ENCODE measurements at regions not wholly inside any gene's neighbourhood (a gene's known extent, or its start where the extent isn't known, plus 50 kb on each side); places are given as distances from the start of the nearest gene placed in this dataset.
"Not testable (repeated sequence)": the region's sequence is repeated elsewhere in the genome, so short reads cannot be mapped to it uniquely, and the experiment has no call there.

DNA sequence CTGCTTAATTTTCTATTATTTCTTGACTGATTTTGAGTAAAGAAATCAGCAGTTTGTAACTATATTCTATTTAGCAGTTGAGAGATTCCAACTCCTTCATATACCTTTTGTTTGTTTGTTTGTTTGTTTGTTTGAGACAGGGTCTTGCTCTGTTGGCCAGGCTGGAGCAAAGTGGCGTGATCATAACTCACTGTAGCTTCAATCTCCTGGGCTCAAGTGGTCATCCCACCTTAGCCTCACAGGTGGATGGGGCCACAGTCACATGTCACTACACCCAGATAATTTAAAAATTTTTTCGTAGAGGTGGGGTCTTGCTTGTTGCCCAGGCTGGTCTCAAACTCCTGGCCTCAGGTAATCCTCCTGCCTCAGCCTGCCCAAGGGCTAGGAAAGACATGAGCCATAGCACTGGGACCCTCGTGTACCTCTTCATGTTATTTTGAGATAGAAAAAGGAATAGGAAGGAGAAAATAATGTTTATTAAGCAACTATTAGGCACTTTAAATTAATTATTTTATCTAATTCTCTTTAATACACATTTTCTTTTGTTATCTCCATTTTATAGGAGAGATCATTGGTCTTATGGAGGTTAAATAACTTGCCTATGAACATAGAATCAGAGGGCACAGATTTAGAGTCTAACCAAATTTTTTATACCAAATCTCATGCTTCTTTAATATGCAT lies 133.0 kb downstream of the ZNF608 start:
- no peak for DNase-seq (ENCODE audit: low read depth)
- H3K4me3 ChIP-seq (ENCODE audit: control insufficient read depth, low read depth, low read length), result no peak overlapping the region
- TF ChIP-seq, protein P1, sequence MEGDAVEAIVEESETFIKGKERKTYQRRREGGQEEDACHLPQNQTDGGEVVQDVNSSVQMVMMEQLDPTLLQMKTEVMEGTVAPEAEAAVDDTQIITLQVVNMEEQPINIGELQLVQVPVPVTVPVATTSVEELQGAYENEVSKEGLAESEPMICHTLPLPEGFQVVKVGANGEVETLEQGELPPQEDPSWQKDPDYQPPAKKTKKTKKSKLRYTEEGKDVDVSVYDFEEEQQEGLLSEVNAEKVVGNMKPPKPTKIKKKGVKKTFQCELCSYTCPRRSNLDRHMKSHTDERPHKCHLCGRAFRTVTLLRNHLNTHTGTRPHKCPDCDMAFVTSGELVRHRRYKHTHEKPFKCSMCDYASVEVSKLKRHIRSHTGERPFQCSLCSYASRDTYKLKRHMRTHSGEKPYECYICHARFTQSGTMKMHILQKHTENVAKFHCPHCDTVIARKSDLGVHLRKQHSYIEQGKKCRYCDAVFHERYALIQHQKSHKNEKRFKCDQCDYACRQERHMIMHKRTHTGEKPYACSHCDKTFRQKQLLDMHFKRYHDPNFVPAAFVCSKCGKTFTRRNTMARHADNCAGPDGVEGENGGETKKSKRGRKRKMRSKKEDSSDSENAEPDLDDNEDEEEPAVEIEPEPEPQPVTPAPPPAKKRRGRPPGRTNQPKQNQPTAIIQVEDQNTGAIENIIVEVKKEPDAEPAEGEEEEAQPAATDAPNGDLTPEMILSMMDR (conservative IDR thresholded peaks at IDR 0.05; ENCODE audit: control insufficient read depth, insufficient read depth, low read depth, low read length), result no peak

DNA sequence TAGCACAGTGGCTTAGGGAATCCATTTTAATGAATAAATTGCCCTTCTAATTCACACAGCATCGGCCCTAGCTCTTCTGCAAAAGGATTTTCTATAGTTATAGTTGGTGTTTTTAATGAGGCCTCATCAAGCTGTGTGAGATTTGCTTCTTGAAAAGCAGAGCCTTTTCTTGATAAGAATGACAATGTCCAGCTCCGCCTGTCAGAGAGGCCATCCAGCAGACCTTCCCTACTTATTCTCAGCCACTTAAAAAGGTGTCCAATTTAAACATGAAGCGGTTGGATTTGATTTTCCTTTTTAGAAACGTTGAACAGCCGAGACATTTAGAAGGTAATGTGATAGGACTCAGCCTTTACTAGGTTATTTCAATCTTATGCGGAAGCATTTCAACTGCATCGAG lies 134.4 kb downstream of the ZNF608 start:
- TF ChIP-seq, protein P1 (conservative IDR thresholded peaks at IDR 0.05; ENCODE audit: control insufficient read depth, insufficient read depth, low read depth, low read length), result no peak
- no peak for DNase-seq (ENCODE audit: low read depth)
- H3K4me3 ChIP-seq (ENCODE audit: control insufficient read depth, low read depth, low read length), result no peak overlapping the region

DNA sequence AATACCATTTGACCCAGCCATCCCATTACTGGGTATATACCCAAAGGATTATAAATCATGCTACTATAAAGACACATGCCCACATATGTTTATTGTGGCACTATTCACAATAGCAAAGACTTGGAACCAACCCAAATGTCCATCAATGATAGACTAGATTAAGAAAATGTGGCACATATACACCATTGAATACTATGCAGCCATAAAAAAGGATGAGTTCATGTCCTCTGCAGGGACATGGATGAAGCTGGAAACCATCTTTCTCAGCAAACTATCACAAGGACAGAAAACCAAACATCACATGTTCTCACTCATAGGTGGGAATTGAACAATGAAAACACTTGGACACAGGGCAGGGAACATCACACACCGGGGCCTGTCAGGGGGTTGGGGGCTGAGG lies 135.2 kb downstream of the ZNF608 start:
- not testable (repeated sequence) for H3K4me3 ChIP-seq (ENCODE audit: control insufficient read depth, low read depth, low read length); DNase-seq (ENCODE audit: low read depth)

DNA sequence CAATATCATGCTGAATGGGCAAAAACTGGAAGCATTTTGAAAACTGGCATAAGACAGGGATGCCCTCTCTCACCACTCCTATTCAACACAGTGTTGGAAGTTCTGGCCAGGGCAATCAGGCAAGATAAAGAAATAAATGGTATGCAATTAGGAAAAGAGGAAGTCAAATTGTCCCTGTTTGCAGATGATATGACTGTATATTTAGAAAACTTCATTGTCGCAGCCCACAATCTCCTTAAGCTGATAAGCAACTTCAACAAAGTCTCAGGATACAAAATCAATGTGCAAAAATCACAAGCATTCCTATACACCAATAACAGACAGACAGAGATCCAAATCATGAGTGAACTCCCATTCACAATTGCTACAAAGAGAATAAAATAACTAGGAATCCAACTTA lies 136.8 kb downstream of the ZNF608 start:
- not testable (repeated sequence) for DNase-seq (ENCODE audit: low read depth); H3K4me3 ChIP-seq (ENCODE audit: control insufficient read depth, low read depth, low read length)

DNA sequence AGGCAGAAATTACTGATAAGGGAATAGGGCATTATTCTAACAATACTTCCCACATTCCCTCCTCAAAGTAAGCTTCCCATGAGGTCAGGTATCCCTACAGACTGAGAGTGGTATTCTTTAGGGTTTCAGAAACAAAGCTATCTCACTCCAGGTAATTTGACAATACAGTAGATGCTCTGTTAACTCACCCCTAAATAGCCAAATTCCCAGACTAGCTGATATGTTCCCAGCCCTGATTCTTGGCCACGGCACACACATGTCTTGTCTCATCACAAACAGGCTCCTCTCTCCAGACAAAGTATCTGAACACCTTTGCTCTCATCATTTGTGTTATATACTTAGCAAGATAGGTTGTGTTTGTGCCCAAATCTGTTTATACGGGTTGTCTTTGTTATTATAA lies 139.9 kb downstream of the ZNF608 start:
- no peak overlapping the region for H3K4me3 ChIP-seq (ENCODE audit: control insufficient read depth, low read depth, low read length)
- DNase-seq (ENCODE audit: low read depth), result no peak
- TF ChIP-seq, protein P1 (conservative IDR thresholded peaks at IDR 0.05; ENCODE audit: control insufficient read depth, insufficient read depth, low read depth, low read length), result no peak

DNA sequence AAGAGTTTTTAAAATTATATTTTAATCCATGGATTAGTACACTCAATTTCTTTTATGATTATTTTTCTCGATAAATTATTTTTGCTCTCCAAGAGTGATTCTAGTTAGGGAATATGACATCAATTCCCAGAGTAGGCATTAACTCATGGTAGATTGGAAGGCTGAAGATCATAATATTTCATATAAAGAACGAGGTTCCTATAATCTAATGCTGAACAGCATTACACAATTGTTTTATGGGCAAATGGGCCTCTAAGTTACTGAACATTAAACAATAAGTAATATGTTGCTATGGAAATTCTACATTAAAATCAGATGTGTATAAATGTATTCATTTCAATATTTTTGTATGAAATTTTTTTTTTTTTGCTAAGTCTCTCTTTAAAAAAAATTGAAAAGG lies 140.3 kb downstream of the ZNF608 start:
- DNase-seq (ENCODE audit: low read depth), result no peak
- TF ChIP-seq, protein P1 (conservative IDR thresholded peaks at IDR 0.05; ENCODE audit: control insufficient read depth, insufficient read depth, low read depth, low read length), result no peak
- no peak overlapping the region for H3K4me3 ChIP-seq (ENCODE audit: control insufficient read depth, low read depth, low read length)

DNA sequence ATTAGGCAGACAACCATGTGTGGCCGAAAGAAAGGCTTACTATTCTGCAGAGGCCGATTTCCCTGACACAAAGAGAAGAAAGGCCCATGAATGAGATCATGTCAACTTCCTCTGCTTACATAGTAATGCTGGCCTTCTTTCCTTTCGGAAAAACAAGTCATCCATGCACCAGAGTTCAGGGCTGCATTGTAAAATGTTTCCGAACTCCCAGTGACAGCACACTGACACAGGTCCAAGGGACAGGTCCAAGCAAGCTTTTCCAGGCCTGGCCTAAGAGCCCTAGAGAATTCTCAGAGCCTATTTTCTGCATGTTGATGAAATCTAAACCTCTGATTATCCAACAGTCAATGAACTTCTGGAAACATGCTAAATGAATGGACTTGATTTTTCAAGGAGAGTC lies 140.9 kb downstream of the ZNF608 start:
- TF ChIP-seq, protein P1 (conservative IDR thresholded peaks at IDR 0.05; ENCODE audit: control insufficient read depth, insufficient read depth, low read depth, low read length), result no peak
- DNase-seq (ENCODE audit: low read depth), result peak; percentile 10
- no peak overlapping the region for H3K4me3 ChIP-seq (ENCODE audit: control insufficient read depth, low read depth, low read length)

DNA sequence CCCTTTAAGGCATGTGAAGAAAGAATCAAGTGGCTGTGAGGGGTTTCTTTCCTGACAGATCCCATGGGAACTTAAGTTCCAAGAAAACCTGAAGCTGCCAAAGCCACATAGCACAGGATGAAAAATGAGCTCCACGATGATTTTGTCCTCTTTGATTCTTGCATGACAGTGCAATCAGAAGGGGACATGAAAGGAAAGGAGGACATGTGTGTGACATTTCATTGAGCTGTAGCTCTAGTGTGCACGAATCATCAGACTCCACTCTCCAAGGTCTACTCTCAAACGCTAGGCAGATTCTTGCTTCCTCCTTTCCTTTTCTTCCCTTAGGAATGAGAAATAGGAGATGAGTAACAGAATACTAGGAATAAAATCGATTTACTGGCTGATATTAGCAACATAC lies 142.0 kb downstream of the ZNF608 start:
- no peak overlapping the region for H3K4me3 ChIP-seq (ENCODE audit: control insufficient read depth, low read depth, low read length)
- TF ChIP-seq, protein P1 (conservative IDR thresholded peaks at IDR 0.05; ENCODE audit: control insufficient read depth, insufficient read depth, low read depth, low read length), result no peak
- DNase-seq (ENCODE audit: low read depth), result no peak

All from fibroblast of mammary gland (primary cell).